Upper lobe of right lung (tissue), 1 donor: ENCODE measurements at regions not wholly inside any gene's neighbourhood (a gene's known extent, or its start where the extent isn't known, plus 50 kb on each side); places are given as distances from the start of the nearest gene placed in this dataset.
"Not testable (repeated sequence)": the region's sequence is repeated elsewhere in the genome, so short reads cannot be mapped to it uniquely, and the experiment has no call there.

ENCODE experiments used
- ATAC-seq: fragments of 200-7000 bp; cut with Tn5 transposase; one replicate; pipeline ENCODE4 v1.9.1; 2020; ENCODE audit warnings: mild to moderate bottlenecking, moderate library complexity
- DNase-seq: peaks from one replicate; pipeline ENCODE4 v3.0.0-alpha.2; 2020
- H3K27ac ChIP-seq: fragments of 200-600 bp; one replicate; pipeline ENCODE4 v1.8.0; 2022
- H3K27me3 ChIP-seq: fragments of 200-600 bp; one replicate; pipeline ENCODE4 v1.8.0; 2022; ENCODE audit warnings: mild to moderate bottlenecking
- H3K36me3 ChIP-seq: fragments of 200-600 bp; one replicate; pipeline ENCODE4 v1.8.0; 2022
- H3K4me1 ChIP-seq: fragments of 200-600 bp; one replicate; pipeline ENCODE4 v1.8.0; 2022
- H3K4me3 ChIP-seq: fragments of 200-600 bp; one replicate; pipeline ENCODE4 v1.8.0; 2022; ENCODE audit warnings: mild to moderate bottlenecking
- H3K9me3 ChIP-seq: fragments of 200-600 bp; one replicate; pipeline ENCODE4 v1.8.0; 2022
- CTCF ChIP-seq: fragments of 200-600 bp; IDR thresholded peaks from one replicate; pipeline ENCODE4 v1.8.0; 2022; ENCODE audit warnings: antibody characterized with exemption
- intact Hi-C: fragments of 100-400 bp; cut with DNase I; formaldehyde crosslinking; loops from one replicate; pipeline ENCODE4 v1.11.0; 2022
- donor health status: DM: no; HTN: yes; CAD: no; lungs with severe emphysema.

GRCh38 chr4:132809298-132810032 lies 339.6 kb upstream of the PCDH10 start:
- TF ChIP-seq CTCF: no peak
- Histone ChIP-seq H3K9me3 (no peaks in the 10 kb centered on the region), H3K27ac (no peak overlapping the region), H3K4me3 (no peak overlapping the region), H3K4me1 (no peaks in the 10 kb centered on the region), H3K27me3 (no peaks in the 10 kb centered on the region), H3K36me3 (no peaks in the 10 kb centered on the region)
- no peak for DNase-seq
- ATAC-seq: no peak
- intact Hi-C loops: no loop called here

GRCh38 chr4:132813061-132813460 lies 336.0 kb upstream of the PCDH10 start:
- H3K4me1 ChIP-seq, DNase-seq, intact Hi-C loops, H3K27ac ChIP-seq, H3K36me3 ChIP-seq, H3K9me3 ChIP-seq, H3K27me3 ChIP-seq, H3K4me3 ChIP-seq, ATAC-seq: not testable (repeated sequence)

- Histone ChIP-seq H3K4me1 (no peaks in the 10 kb centered on the region), H3K4me3 (no peak overlapping the region), H3K9me3 (no peaks in the 10 kb centered on the region), H3K27me3 (no peaks in the 10 kb centered on the region), H3K36me3 (no peaks in the 10 kb centered on the region), H3K27ac (no peak overlapping the region)
- intact Hi-C loops: no loop called here
- no peak for ATAC-seq
- TF ChIP-seq CTCF: no peak
- no peak for DNase-seq
These were observed 331.0 kb upstream of the PCDH10 start for GRCh38 chr4:132818091-132818490.

- ATAC-seq (no peak), DNase-seq (no peak)
- no peaks in the 10 kb centered on the region for H3K9me3 ChIP-seq
- no peak for TF ChIP-seq CTCF
- H3K4me3 ChIP-seq: no peak overlapping the region
- H3K27ac ChIP-seq: no peak overlapping the region
- H3K4me1 ChIP-seq: no peaks in the 10 kb centered on the region
- intact Hi-C loops: no loop called here
- no peaks in the 10 kb centered on the region for H3K36me3 ChIP-seq
- H3K27me3 ChIP-seq: no peaks in the 10 kb centered on the region
These were observed 325.7 kb upstream of the PCDH10 start for GRCh38 chr4:132823419-132823818.

- Histone ChIP-seq H3K27me3 (no peaks in the 10 kb centered on the region), H3K4me3 (no peak overlapping the region), H3K4me1 (no peaks in the 10 kb centered on the region), H3K36me3 (no peaks in the 10 kb centered on the region), H3K27ac (no peak overlapping the region), H3K9me3 (no peaks in the 10 kb centered on the region)
- intact Hi-C loops: no loop called here
- DNase-seq (no peak), ATAC-seq (no peak)
- no peak for TF ChIP-seq CTCF
These were observed 324.3 kb upstream of the PCDH10 start for GRCh38 chr4:132824761-132825160.

- Histone ChIP-seq H3K4me1 (no peaks in the 10 kb centered on the region), H3K36me3 (no peaks in the 10 kb centered on the region), H3K4me3 (no peak overlapping the region), H3K27me3 (no peaks in the 10 kb centered on the region), H3K27ac (no peak overlapping the region), H3K9me3 (no peaks in the 10 kb centered on the region)
- DNase-seq (no peak), ATAC-seq (no peak)
- TF ChIP-seq CTCF: no peak
- intact Hi-C loops: no loop called here
These were observed 321.6 kb upstream of the PCDH10 start for GRCh38 chr4:132827522-132827921.
